Liver (tissue), 8 donors: ENCODE measurements at regions not wholly inside any gene's neighbourhood (a gene's known extent, or its start where the extent isn't known, plus 50 kb on each side); places are given as distances from the start of the nearest gene placed in this dataset.

Source experiments
- DNase-seq: peaks from one replicate; pipeline ENCODE4 v3.0.0-alpha.2; 2017; ENCODE audit warnings: low spot score
- H3K27ac ChIP-seq, 2 donors: one replicate each; pipeline ENCODE4 v1.7.0; 2013; ENCODE audit warnings: inconsistent platforms in 2 of 2, low read length in 2 of 2, control low read depth in 1 of 2, low read depth in 1 of 2, mild to moderate bottlenecking in 1 of 2
- H3K27me3 ChIP-seq, 4 donors: one replicate each; pipeline versions ENCODE4 v1.6.1 to v1.7.0; 2013; ENCODE audit warnings: low read length in 3 of 4, inconsistent platforms in 1 of 4, mild to moderate bottlenecking in 1 of 4, moderate library complexity in 1 of 4; ENCODE audit not compliant: control insufficient read depth in 4 of 4, insufficient read depth in 4 of 4
- H3K36me3 ChIP-seq, 4 donors: one replicate each; pipeline versions ENCODE4 v1.6.1 to v1.7.0; 2013; ENCODE audit warnings: low read length in 3 of 4, mild to moderate bottlenecking in 3 of 4, low read depth in 1 of 4, moderate library complexity in 1 of 4; ENCODE audit not compliant: control insufficient read depth in 4 of 4, insufficient read depth in 3 of 4
- H3K4me1 ChIP-seq, 4 donors: one replicate each; pipeline versions ENCODE4 v1.6.1 to v1.7.0; 2013; ENCODE audit warnings: low read length in 3 of 4, mild to moderate bottlenecking in 3 of 4, moderate library complexity in 1 of 4; ENCODE audit not compliant: control insufficient read depth in 4 of 4, insufficient read depth in 4 of 4
- H3K4me3 ChIP-seq, 3 donors: one replicate each; pipeline versions ENCODE4 v1.6.1 to v1.7.0; 2013; ENCODE audit warnings: low read length in 3 of 3, control low read depth in 1 of 3, low read depth in 1 of 3, mild to moderate bottlenecking in 1 of 3
- H3K9ac ChIP-seq, 2 donors: one replicate each; pipeline ENCODE4 v1.7.0; 2013; ENCODE audit warnings: low read length in 2 of 2, mild to moderate bottlenecking in 2 of 2, moderate library complexity in 2 of 2, control low read depth in 1 of 2, low read depth in 1 of 2
- H3K9me3 ChIP-seq, 4 donors: one replicate each; pipeline versions ENCODE4 v1.6.1 to v1.7.0; 2013; ENCODE audit warnings: low read length in 3 of 4; ENCODE audit not compliant: control insufficient read depth in 4 of 4
- EGR1 ChIP-seq, 2 donors: IDR thresholded peaks; 2 replicates each; pipeline ENCODE4 v1.6.1; 2016 to 2018; ENCODE audit warnings: antibody characterized with exemption in 2 of 2, low read depth in 2 of 2
- FOXA1 ChIP-seq: IDR thresholded peaks from 2 replicates; pipeline ENCODE4 v1.6.1; 2016; ENCODE audit warnings: antibody characterized with exemption
- FOXA2 ChIP-seq: IDR thresholded peaks from 2 replicates; pipeline ENCODE4 v1.6.1; 2016; ENCODE audit warnings: antibody characterized with exemption
- GABPA ChIP-seq, 2 donors: IDR thresholded peaks in 1 of 2; conservative IDR thresholded peaks in 1 of 2; 2 replicates each; pipeline ENCODE4 v1.6.1; 2016; ENCODE audit warnings: antibody characterized with exemption in 2 of 2, mild to moderate bottlenecking in 1 of 2, moderate library complexity in 1 of 2
- HNF4A ChIP-seq, 2 donors: conservative IDR thresholded peaks; 2 replicates each; pipeline ENCODE4 v1.6.1; 2016; ENCODE audit warnings: antibody characterized with exemption in 2 of 2, mild to moderate bottlenecking in 2 of 2
- JUND ChIP-seq, 2 donors: IDR thresholded peaks; 2 replicates each; pipeline ENCODE4 v1.6.1; 2016; ENCODE audit warnings: antibody characterized with exemption in 2 of 2
- MAX ChIP-seq: IDR thresholded peaks from 2 replicates; pipeline ENCODE4 v1.6.1; 2016; ENCODE audit warnings: antibody characterized with exemption
- NR2F2 ChIP-seq: IDR thresholded peaks from 2 replicates; pipeline ENCODE4 v1.6.1; 2016; ENCODE audit warnings: antibody characterized with exemption
- RAD21 ChIP-seq, 2 donors: IDR thresholded peaks; 2 replicates each; pipeline ENCODE4 v1.6.1; 2016; ENCODE audit warnings: antibody characterized with exemption in 2 of 2, mild to moderate bottlenecking in 2 of 2
- RXRA ChIP-seq, 2 donors: IDR thresholded peaks; 2 replicates each; pipeline ENCODE4 v1.6.1; 2017 to 2018; ENCODE audit warnings: antibody characterized with exemption in 2 of 2, mild to moderate bottlenecking in 1 of 2
- SP1 ChIP-seq: IDR thresholded peaks from 2 replicates; pipeline ENCODE4 v1.6.1; 2018; ENCODE audit warnings: antibody characterized with exemption, mild to moderate bottlenecking
- TAF1 ChIP-seq: conservative IDR thresholded peaks from 2 replicates; pipeline ENCODE4 v1.6.1; 2016; ENCODE audit warnings: antibody characterized with exemption, mild to moderate bottlenecking
- ZBTB33 ChIP-seq: IDR thresholded peaks from 2 replicates; pipeline ENCODE4 v1.6.1; 2016; ENCODE audit warnings: antibody characterized with exemption
- WGBS: extraction: QIAGEN DNeasy Blood & Tissue Kit; methylation state at CpG from one replicate; pipeline ENCODE4 v1.1.7; 2013; 5-methylcytosine and 5-hydroxymethylcytosine counted together
- TF ChIP-seq, protein P1 (sequence below): fragments of 150-350 bp; IDR thresholded peaks from 2 replicates; pipeline ENCODE4 v1.5.1; 2017; ENCODE audit warnings: improper control_type of control experiment, low read depth, low read length; ENCODE audit not compliant: missing input control
- TF ChIP-seq, protein P2 (sequence below): IDR thresholded peaks from 2 replicates; pipeline ENCODE4 v1.6.1; 2016; ENCODE audit warnings: antibody characterized with exemption, mild to moderate bottlenecking
- TF ChIP-seq, protein P3 (sequence below): IDR thresholded peaks from 2 replicates; pipeline ENCODE4 v1.6.1; 2016; ENCODE audit warnings: antibody characterized with exemption
- donor health status: healthy.
- donor health status: healthy.
- donor health status: healthy.
- donor health status: healthy.
- donor health status: healthy.

GRCh38 chr11:10973416-10973815 lies 115.6 kb upstream of the ZBED5 start:
- H3K4me3 ChIP-seq: no peak overlapping the region
- H3K27me3 ChIP-seq: peaks cover 0 to 4% (median 0%) of the 10 kb centered on the region in 4 donors
- 86% methylated on average over 1 of the region's 1 CpG for WGBS
- H3K27ac ChIP-seq: no peak overlapping the region
- no peak for DNase-seq
- no peaks in the 10 kb centered on the region for H3K4me1 ChIP-seq
- no peaks in the 10 kb centered on the region for H3K9me3 ChIP-seq
- no peak overlapping the region for H3K9ac ChIP-seq
- TF ChIP-seq TAF1 (no peak), NR2F2 (no peak), HNF4A (conservative IDR thresholded peaks at IDR 0.05) (no peak), EGR1 (IDR thresholded peaks at IDR 0.05; ENCODE audit: low read depth in 2 of 2) (no peak), ZBTB33 (no peak), MAX (no peak), FOXA2 (no peak), RAD21 (IDR thresholded peaks at IDR 0.05) (no peak), RXRA (IDR thresholded peaks at IDR 0.05) (no peak), JUND (IDR thresholded peaks at IDR 0.05) (no peak), SP1 (no peak)
- TF ChIP-seq, protein P1, sequence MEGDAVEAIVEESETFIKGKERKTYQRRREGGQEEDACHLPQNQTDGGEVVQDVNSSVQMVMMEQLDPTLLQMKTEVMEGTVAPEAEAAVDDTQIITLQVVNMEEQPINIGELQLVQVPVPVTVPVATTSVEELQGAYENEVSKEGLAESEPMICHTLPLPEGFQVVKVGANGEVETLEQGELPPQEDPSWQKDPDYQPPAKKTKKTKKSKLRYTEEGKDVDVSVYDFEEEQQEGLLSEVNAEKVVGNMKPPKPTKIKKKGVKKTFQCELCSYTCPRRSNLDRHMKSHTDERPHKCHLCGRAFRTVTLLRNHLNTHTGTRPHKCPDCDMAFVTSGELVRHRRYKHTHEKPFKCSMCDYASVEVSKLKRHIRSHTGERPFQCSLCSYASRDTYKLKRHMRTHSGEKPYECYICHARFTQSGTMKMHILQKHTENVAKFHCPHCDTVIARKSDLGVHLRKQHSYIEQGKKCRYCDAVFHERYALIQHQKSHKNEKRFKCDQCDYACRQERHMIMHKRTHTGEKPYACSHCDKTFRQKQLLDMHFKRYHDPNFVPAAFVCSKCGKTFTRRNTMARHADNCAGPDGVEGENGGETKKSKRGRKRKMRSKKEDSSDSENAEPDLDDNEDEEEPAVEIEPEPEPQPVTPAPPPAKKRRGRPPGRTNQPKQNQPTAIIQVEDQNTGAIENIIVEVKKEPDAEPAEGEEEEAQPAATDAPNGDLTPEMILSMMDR: no peak
- TF ChIP-seq, protein P2, sequence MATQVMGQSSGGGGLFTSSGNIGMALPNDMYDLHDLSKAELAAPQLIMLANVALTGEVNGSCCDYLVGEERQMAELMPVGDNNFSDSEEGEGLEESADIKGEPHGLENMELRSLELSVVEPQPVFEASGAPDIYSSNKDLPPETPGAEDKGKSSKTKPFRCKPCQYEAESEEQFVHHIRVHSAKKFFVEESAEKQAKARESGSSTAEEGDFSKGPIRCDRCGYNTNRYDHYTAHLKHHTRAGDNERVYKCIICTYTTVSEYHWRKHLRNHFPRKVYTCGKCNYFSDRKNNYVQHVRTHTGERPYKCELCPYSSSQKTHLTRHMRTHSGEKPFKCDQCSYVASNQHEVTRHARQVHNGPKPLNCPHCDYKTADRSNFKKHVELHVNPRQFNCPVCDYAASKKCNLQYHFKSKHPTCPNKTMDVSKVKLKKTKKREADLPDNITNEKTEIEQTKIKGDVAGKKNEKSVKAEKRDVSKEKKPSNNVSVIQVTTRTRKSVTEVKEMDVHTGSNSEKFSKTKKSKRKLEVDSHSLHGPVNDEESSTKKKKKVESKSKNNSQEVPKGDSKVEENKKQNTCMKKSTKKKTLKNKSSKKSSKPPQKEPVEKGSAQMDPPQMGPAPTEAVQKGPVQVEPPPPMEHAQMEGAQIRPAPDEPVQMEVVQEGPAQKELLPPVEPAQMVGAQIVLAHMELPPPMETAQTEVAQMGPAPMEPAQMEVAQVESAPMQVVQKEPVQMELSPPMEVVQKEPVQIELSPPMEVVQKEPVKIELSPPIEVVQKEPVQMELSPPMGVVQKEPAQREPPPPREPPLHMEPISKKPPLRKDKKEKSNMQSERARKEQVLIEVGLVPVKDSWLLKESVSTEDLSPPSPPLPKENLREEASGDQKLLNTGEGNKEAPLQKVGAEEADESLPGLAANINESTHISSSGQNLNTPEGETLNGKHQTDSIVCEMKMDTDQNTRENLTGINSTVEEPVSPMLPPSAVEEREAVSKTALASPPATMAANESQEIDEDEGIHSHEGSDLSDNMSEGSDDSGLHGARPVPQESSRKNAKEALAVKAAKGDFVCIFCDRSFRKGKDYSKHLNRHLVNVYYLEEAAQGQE: no peak
- TF ChIP-seq, protein P3, sequence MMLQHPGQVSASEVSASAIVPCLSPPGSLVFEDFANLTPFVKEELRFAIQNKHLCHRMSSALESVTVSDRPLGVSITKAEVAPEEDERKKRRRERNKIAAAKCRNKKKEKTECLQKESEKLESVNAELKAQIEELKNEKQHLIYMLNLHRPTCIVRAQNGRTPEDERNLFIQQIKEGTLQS: no peak
- H3K36me3 ChIP-seq: no peaks in the 10 kb centered on the region

GRCh38 chr11:10970926-10971325 lies 113.1 kb upstream of the ZBED5 start:
- WGBS: 74% methylated on average over 3 of the region's 3 CpGs
- Histone ChIP-seq H3K36me3 (no peaks in the 10 kb centered on the region), H3K27ac (no peak overlapping the region), H3K4me1 (no peaks in the 10 kb centered on the region), H3K27me3 (peaks cover 0 to 1% (median 0%) of the 10 kb centered on the region in 4 donors), H3K9ac (no peak overlapping the region), H3K4me3 (no peak overlapping the region), H3K9me3 (no peaks in the 10 kb centered on the region)
- no peak for DNase-seq
- TF ChIP-seq GABPA (IDR thresholded peaks at IDR 0.05 in 1 of 2, conservative IDR thresholded peaks at IDR 0.05 in 1 of 2) (no peak), MAX (no peak), FOXA2 (no peak), ZBTB33 (no peak), NR2F2 (no peak), JUND (IDR thresholded peaks at IDR 0.05) (no peak), FOXA1 (no peak), RAD21 (IDR thresholded peaks at IDR 0.05) (no peak), EGR1 (IDR thresholded peaks at IDR 0.05; ENCODE audit: low read depth in 2 of 2) (no peak)
- TF ChIP-seq, protein P1: no peak
